ENCODE measurements at regions not wholly inside any gene's neighbourhood (a gene's known extent, or its start where the extent isn't known, plus 50 kb on each side); places are given as distances from the start of the nearest gene placed in this dataset.

DNA sequence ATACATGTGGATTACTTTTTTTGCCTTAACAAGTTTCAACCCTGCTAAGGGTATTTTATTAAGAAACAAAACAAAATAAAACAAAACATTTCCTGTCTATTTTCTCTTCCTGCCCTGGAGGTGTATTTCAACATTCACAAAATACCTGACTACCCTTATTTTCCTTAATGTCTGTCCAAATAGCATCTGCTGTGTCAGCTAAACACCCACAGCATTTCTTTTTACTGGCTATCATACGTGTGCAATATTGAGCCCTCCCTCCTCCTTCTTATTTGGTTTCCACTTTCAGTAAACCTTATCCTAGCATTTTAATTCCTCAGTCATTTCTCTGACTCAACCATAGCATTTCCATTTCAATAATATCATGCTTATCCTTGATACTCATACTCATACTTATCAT, 1420.0 kb upstream of the ZEB2 start:
- H3K27ac ChIP-seq, result no peak overlapping the region
- H3K4me3 ChIP-seq, result no peak overlapping the region
- no peaks in the 10 kb centered on the region for H3K27me3 ChIP-seq
- H3K9me3 ChIP-seq, result peaks cover 0 to 7% (median 0%) of the 10 kb centered on the region in 3 donors
- no peak for ATAC-seq
- no peaks in the 10 kb centered on the region for H3K36me3 ChIP-seq
- 31 to 57% methylated on average over 1 of the region's 1 CpG for WGBS, 2 donors (ENCODE audit: low coverage in 1 of 2)
- no peaks in the 10 kb centered on the region for H3K4me1 ChIP-seq
- TF ChIP-seq EP300 (IDR thresholded peaks at IDR 0.05), result no peak
- no peak for TF ChIP-seq POLR2A (IDR thresholded peaks at IDR 0.05)
- TF ChIP-seq, protein P1, sequence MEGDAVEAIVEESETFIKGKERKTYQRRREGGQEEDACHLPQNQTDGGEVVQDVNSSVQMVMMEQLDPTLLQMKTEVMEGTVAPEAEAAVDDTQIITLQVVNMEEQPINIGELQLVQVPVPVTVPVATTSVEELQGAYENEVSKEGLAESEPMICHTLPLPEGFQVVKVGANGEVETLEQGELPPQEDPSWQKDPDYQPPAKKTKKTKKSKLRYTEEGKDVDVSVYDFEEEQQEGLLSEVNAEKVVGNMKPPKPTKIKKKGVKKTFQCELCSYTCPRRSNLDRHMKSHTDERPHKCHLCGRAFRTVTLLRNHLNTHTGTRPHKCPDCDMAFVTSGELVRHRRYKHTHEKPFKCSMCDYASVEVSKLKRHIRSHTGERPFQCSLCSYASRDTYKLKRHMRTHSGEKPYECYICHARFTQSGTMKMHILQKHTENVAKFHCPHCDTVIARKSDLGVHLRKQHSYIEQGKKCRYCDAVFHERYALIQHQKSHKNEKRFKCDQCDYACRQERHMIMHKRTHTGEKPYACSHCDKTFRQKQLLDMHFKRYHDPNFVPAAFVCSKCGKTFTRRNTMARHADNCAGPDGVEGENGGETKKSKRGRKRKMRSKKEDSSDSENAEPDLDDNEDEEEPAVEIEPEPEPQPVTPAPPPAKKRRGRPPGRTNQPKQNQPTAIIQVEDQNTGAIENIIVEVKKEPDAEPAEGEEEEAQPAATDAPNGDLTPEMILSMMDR (IDR thresholded peaks at IDR 0.05), result no peak
- no peak for TF ChIP-seq POLR2AphosphoS5 (IDR thresholded peaks at IDR 0.05)

DNA sequence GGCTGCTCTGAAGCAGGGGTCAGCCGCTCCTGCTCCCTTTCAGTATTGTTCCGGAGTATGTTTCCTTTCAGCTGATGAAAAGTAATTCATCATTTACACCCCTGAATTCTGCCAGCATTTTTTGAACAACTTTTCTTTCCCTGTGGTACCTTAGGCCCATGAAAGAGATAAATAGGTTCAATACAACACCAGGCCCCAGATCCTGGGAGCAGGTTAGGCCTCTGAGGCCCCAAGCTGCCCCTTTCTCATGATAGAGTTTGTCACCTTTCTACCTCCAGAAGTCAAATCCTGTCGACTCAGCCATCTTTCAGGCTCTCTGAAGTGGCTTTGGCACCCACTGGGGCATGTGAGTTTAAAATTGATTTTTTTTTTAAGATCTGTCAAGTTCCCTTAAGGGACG, 1415.1 kb upstream of the ZEB2 start:
- no peak overlapping the region for H3K4me3 ChIP-seq
- H3K27me3 ChIP-seq, result no peaks in the 10 kb centered on the region
- no peak for TF ChIP-seq POLR2AphosphoS5 (IDR thresholded peaks at IDR 0.05)
- TF ChIP-seq, protein P1 (IDR thresholded peaks at IDR 0.05), result no peak
- TF ChIP-seq POLR2A (IDR thresholded peaks at IDR 0.05), result no peak
- no peak for TF ChIP-seq EP300 (IDR thresholded peaks at IDR 0.05)
- peaks cover 0 to 7% (median 0%) of the 10 kb centered on the region in 3 donors for H3K4me1 ChIP-seq
- ATAC-seq, result no peak
- H3K27ac ChIP-seq, result no peak overlapping the region
- H3K36me3 ChIP-seq, result no peaks in the 10 kb centered on the region
- WGBS, 2 donors (ENCODE audit: low coverage in 1 of 2), result 68 to 75% methylated on average over 2 to 4 of the region's 4 CpGs
- no peaks in the 10 kb centered on the region for H3K9me3 ChIP-seq

DNA sequence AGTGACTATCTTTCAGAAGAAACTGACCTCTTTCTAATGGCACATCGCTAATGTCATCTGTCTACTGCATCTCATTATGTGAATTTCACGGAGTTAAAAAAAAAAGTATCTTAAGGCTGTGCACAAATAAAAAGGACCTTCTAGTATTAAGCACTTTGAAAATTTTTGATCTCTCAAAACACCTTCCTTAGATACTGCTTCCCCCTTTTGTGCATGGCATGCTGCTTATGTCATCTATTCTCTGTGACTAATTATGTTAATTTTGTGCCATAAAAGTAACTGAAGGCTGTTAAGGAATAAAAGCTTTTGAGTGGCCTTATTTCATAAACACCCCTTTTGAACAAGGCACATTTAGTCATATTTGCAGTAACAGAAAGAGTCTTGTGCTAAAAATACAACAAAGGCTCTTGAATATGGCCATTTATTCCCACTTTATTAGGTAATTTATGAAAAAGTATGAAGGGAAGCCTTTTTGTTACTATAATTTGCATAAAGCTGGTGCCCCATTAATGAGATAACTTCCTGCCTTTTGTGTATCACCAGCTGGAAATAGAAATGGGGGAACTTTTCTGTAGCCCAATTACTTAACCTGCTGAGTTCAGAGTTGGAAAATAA, 1412.0 kb upstream of the ZEB2 start:
- no peaks in the 10 kb centered on the region for H3K27me3 ChIP-seq
- H3K4me1 ChIP-seq, result peaks cover 0 to 7% (median 0%) of the 10 kb centered on the region in 3 donors
- ATAC-seq, result no peak
- TF ChIP-seq POLR2AphosphoS5 (IDR thresholded peaks at IDR 0.05) (no peak), EP300 (IDR thresholded peaks at IDR 0.05) (no peak), POLR2A (IDR thresholded peaks at IDR 0.05) (no peak)
- TF ChIP-seq, protein P1 (IDR thresholded peaks at IDR 0.05), result no peak
- no peak overlapping the region for H3K27ac ChIP-seq
- WGBS, 2 donors (ENCODE audit: low coverage in 1 of 2), result 24 to 27% methylated on average over 2 of the region's 2 CpGs
- no peak overlapping the region for H3K4me3 ChIP-seq
- no peaks in the 10 kb centered on the region for H3K9me3 ChIP-seq
- no peaks in the 10 kb centered on the region for H3K36me3 ChIP-seq

DNA sequence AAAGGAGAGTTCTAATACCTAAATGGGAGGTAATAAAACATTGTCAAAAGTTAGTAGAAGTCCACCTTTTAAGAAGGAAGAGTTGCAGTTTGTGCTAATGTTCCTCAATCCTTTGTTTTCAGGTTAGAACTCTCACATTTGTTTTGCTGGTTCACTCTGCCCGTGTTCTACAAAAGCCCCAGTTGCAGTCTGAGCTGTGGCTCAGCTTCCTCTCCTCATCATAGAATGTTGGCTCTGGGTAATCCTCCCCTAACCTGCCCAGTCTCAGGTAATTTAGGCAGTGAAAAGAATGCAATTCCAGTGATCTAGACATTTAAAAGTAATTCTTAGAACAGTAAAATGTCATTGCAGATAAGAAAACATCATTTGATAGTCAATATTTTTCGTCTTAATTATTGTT, 1410.4 kb upstream of the ZEB2 start:
- no peak overlapping the region for H3K4me3 ChIP-seq
- no peak overlapping the region for H3K27ac ChIP-seq
- H3K9me3 ChIP-seq, result no peaks in the 10 kb centered on the region
- H3K27me3 ChIP-seq, result no peaks in the 10 kb centered on the region
- no peak for ATAC-seq
- no peaks in the 10 kb centered on the region for H3K36me3 ChIP-seq
- 25 to 43% methylated on average over 2 of the region's 2 CpGs for WGBS, 2 donors (ENCODE audit: low coverage in 1 of 2)
- peaks cover 0 to 7% (median 0%) of the 10 kb centered on the region in 3 donors for H3K4me1 ChIP-seq
- TF ChIP-seq POLR2A (IDR thresholded peaks at IDR 0.05), result no peak

DNA sequence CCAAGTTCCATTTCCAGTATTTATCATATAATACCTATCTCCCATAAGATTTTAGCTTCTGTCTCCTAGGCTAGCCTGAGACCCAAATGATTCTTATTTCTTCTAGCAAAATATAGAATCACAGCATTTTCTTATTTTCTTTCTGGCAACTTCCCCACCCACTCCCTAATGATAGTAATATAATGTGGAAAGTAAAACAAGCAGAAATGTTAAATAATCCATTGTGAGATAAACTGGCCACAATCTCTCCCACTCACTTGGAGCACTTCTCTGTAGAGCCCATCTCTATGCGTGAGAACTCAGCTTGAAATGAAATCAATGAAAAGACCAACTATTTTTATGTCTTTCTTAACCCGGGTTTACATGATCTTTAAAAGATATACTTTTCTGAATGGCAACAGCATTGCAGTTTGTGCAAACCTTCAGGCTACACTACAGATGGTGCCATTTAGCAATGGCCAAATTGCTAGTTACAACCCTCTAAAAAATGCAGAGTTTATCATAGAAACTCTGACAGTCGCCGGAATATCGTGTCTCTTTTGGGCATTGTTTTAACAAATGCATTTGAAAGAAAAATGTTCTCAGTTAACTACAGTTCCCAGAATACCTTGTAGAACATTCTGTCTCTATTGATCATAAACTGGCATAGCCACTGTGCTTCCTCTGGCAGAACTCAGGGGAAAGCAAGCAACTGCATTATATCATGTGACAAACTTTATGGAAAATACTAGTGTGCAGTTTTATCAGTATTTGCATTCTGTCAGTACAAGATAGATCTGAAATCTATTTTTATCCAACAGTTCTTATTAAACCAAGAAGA, 1407.4 kb upstream of the ZEB2 start:
- H3K27me3 ChIP-seq, result no peaks in the 10 kb centered on the region
- peaks cover 0 to 7% (median 0%) of the 10 kb centered on the region in 3 donors for H3K4me1 ChIP-seq
- H3K27ac ChIP-seq, result no peak overlapping the region
- H3K36me3 ChIP-seq, result no peaks in the 10 kb centered on the region
- no peak for ATAC-seq
- H3K4me3 ChIP-seq, result no peak overlapping the region
- WGBS, 2 donors (ENCODE audit: low coverage in 1 of 2), result 41 to 57% methylated on average over 5 of the region's 5 CpGs
- TF ChIP-seq EP300 (IDR thresholded peaks at IDR 0.05) (no peak), POLR2AphosphoS5 (IDR thresholded peaks at IDR 0.05) (no peak), POLR2A (IDR thresholded peaks at IDR 0.05) (no peak)
- TF ChIP-seq, protein P1 (IDR thresholded peaks at IDR 0.05), result no peak
- no peaks in the 10 kb centered on the region for H3K9me3 ChIP-seq
